KMS-11 (cell line): ENCODE measurements at regions not wholly inside any gene's neighbourhood (a gene's known extent, or its start where the extent isn't known, plus 50 kb on each side); places are given as distances from the start of the nearest gene placed in this dataset.

Experiments
- H2AFZ ChIP-seq: fragments of 200-600 bp; sonication (generic); 2 replicates; pipeline ENCODE4 v1.6.1; 2016; ENCODE audit warnings: antibody characterized with exemption, mixed run types, low read depth
- H3K27ac ChIP-seq: fragments of 200-600 bp; sonication (generic); 2 replicates; pipeline ENCODE4 v1.6.1; 2016; ENCODE audit warnings: mild to moderate bottlenecking, mixed run types
- H3K27me3 ChIP-seq: fragments of 200-600 bp; sonication (generic); 2 replicates; pipeline ENCODE4 v1.6.1; 2017; ENCODE audit warnings: mild to moderate bottlenecking, low read depth, mixed run types, moderate library complexity; ENCODE audit not compliant: insufficient read depth
- H3K36me3 ChIP-seq: fragments of 200-600 bp; sonication (generic); 2 replicates; pipeline ENCODE4 v1.6.1; 2017; ENCODE audit warnings: mild to moderate bottlenecking, mixed run types; ENCODE audit not compliant: insufficient read depth
- H3K4me1 ChIP-seq: fragments of 200-600 bp; sonication (generic); 2 replicates; pipeline ENCODE4 v1.6.1; 2016; ENCODE audit warnings: mild to moderate bottlenecking, low read depth, mixed run types; ENCODE audit not compliant: poor library complexity, severe bottlenecking
- H3K4me2 ChIP-seq: fragments of 200-600 bp; sonication (generic); 2 replicates; pipeline ENCODE4 v1.7.0; 2016; ENCODE audit warnings: mild to moderate bottlenecking, mixed run types
- H3K4me3 ChIP-seq: fragments of 200-600 bp; sonication (generic); IDR thresholded peaks from 2 replicates; pipeline ENCODE4 v1.6.1; 2017; ENCODE audit warnings: low read depth, low read length, mixed read lengths; ENCODE audit not compliant: insufficient read depth
- H3K79me2 ChIP-seq: fragments of 200-600 bp; sonication (generic); 2 replicates; pipeline ENCODE4 v1.6.1; 2016; ENCODE audit warnings: low read depth, mixed run types; ENCODE audit not compliant: insufficient read depth
- H3K9ac ChIP-seq: fragments of 200-600 bp; sonication (generic); 2 replicates; pipeline ENCODE4 v1.6.1; 2016; ENCODE audit warnings: mild to moderate bottlenecking, mixed run types
- H4K20me1 ChIP-seq: fragments of 200-600 bp; sonication (generic); 2 replicates; pipeline ENCODE4 v1.6.1; 2016; ENCODE audit warnings: mild to moderate bottlenecking, mixed run types; ENCODE audit not compliant: insufficient read depth
- TF ChIP-seq, protein P1 (sequence below): fragments of 200-600 bp; sonication (generic); conservative IDR thresholded peaks from 2 replicates; pipeline ENCODE4 v1.6.1; 2017; ENCODE audit warnings: low read depth, mild to moderate bottlenecking, antibody characterized with exemption, low read length, moderate library complexity, mixed read lengths

DNA sequence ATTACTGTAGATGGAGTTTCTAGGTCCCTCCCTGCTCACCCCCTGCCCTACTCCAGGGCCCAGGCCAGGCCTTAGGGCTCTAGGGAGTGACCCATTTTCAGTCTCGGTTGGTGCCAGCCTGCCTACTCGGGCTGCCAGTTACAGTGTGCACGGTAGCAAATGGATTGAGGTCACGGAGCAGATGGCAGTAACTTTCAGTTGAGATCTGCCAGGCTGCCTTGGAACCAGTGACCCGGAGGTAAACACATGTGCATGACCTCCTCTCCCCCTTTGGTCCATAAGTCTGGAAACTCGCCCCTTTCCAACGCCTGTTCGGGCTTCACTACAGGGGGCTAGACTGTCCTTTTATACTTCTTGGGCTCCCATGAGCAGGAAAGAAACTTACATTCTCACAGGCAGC, 139.7 kb upstream of the TBX3 start:
- H3K4me1 ChIP-seq = no peaks in the 10 kb centered on the region
- TF ChIP-seq, protein P1, sequence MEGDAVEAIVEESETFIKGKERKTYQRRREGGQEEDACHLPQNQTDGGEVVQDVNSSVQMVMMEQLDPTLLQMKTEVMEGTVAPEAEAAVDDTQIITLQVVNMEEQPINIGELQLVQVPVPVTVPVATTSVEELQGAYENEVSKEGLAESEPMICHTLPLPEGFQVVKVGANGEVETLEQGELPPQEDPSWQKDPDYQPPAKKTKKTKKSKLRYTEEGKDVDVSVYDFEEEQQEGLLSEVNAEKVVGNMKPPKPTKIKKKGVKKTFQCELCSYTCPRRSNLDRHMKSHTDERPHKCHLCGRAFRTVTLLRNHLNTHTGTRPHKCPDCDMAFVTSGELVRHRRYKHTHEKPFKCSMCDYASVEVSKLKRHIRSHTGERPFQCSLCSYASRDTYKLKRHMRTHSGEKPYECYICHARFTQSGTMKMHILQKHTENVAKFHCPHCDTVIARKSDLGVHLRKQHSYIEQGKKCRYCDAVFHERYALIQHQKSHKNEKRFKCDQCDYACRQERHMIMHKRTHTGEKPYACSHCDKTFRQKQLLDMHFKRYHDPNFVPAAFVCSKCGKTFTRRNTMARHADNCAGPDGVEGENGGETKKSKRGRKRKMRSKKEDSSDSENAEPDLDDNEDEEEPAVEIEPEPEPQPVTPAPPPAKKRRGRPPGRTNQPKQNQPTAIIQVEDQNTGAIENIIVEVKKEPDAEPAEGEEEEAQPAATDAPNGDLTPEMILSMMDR = no peak
- no peaks in the 10 kb centered on the region for H3K79me2 ChIP-seq
- H3K9ac ChIP-seq = no peak overlapping the region
- no peak overlapping the region for H3K27ac ChIP-seq
- H3K4me3 ChIP-seq = no peak overlapping the region
- H3K27me3 ChIP-seq = no peaks in the 10 kb centered on the region
- no peak overlapping the region for H3K4me2 ChIP-seq
- no peak overlapping the region for H2AFZ ChIP-seq
- H4K20me1 ChIP-seq = no peaks in the 10 kb centered on the region
- no peaks in the 10 kb centered on the region for H3K36me3 ChIP-seq

DNA sequence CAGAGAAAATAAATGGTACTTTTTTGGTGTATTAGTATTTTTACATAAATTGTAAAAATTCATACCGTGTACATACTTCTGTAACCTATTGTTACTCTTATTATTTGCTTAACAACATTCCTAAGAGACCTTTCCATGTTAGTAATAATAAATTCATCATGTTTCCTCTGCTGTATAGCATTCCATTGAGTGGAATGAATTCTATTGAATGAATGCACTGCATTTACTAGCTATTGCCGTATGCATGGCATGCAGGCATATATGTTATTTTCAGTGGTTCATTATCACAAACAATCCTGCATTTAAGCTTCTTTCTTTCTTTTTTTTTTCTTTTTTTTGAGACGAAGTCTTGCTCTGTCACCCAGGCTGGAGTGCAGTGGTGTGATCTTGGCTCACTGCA, 137.6 kb upstream of the TBX3 start:
- Histone ChIP-seq H3K4me2 (no peak overlapping the region), H3K4me3 (no peak overlapping the region), H4K20me1 (no peaks in the 10 kb centered on the region), H3K79me2 (no peaks in the 10 kb centered on the region), H2AFZ (no peak overlapping the region), H3K9ac (no peak overlapping the region), H3K27ac (no peak overlapping the region), H3K27me3 (no peaks in the 10 kb centered on the region), H3K4me1 (no peaks in the 10 kb centered on the region), H3K36me3 (no peaks in the 10 kb centered on the region)
- TF ChIP-seq, protein P1 = no peak

GRCh38 chr12:114820796-114821195, 136.8 kb upstream of the TBX3 start:
- Histone ChIP-seq H3K27ac (no peak overlapping the region), H3K4me3 (no peak overlapping the region), H3K27me3 (no peaks in the 10 kb centered on the region), H3K4me2 (no peak overlapping the region), H3K36me3 (no peaks in the 10 kb centered on the region), H3K79me2 (no peaks in the 10 kb centered on the region), H3K4me1 (no peaks in the 10 kb centered on the region), H2AFZ (no peak overlapping the region), H3K9ac (no peak overlapping the region), H4K20me1 (no peaks in the 10 kb centered on the region)
- TF ChIP-seq, protein P1 = no peak

DNA sequence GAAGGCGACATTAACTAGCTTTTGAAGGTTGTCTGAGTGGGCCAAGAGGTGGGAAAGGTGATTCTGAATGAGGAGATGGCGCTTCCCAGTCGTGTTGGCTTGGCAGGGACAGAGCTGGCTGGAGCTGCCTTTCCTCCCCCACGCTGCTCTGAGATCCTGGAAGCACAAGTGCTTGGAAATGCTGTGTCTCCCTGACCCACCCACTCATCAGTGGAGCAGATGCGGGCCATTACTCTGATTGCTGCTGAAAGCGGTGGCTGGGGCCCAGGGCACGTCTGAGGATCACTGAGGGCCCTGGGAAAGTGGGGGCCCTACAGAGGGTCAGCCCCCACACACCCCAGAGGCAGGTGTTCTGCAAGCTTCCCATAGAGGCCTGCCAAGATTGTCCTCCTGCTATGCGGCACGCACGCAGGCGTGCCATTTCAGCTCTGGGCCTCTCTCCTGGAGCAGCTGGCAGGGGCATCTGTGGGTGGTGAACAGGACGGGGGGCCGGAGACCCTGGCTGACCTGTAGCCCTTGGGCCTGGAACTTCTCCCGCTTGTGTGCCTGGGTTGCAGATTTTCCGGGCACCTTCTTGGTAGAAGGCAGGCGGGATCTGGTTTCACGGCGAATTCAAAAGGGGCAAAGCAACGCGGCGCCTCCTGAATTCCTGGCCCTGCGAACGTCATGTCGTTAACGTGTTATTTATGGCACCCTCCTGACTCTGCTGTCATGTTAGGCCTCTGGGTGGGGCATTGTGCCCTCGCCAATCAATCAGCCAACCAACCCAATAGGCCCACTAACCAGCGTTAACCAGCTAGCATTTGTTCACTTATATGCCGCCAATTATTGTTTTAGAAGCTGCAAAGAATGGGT, 133.8 kb upstream of the TBX3 start:
- Histone ChIP-seq H4K20me1 (no peaks in the 10 kb centered on the region), H3K4me3 (no peak overlapping the region), H3K27ac (no peak overlapping the region), H3K4me2 (no peak overlapping the region), H3K36me3 (no peaks in the 10 kb centered on the region), H3K79me2 (no peaks in the 10 kb centered on the region), H3K27me3 (no peaks in the 10 kb centered on the region), H3K4me1 (no peaks in the 10 kb centered on the region), H2AFZ (no peak overlapping the region), H3K9ac (no peak overlapping the region)
- TF ChIP-seq, protein P1 = no peak
